SK-N-SH treated with all-trans-retinoic acid at 6 μM for 48 hours (cell line): ENCODE measurements at regions not wholly inside any gene's neighbourhood (a gene's known extent, or its start where the extent isn't known, plus 50 kb on each side); places are given as distances from the start of the nearest gene placed in this dataset.

Experiments used
- ATAC-seq: fragments of 200-7000 bp; cut with Tn5 transposase; 3 replicates; pipeline ENCODE4 v1.9.1; 2020; ENCODE audit warnings: mild to moderate bottlenecking, moderate library complexity
- ARNTL ChIP-seq: fragments of 450-650 bp; formaldehyde crosslinking; IDR thresholded peaks from 2 replicates; pipeline ENCODE4 v1.5.0; 2020; ENCODE audit warnings: low read depth, mild to moderate bottlenecking, moderate library complexity, borderline replicate concordance
- BACH2 ChIP-seq: fragments of 250-450 bp; sonication (Bioruptor Pico); IDR thresholded peaks from 2 replicates; pipeline ENCODE4 v1.9.0; 2021; ENCODE audit warnings: mild to moderate bottlenecking, borderline replicate concordance
- CREB5 ChIP-seq: fragments of 250-450 bp; sonication (Bioruptor Pico); IDR thresholded peaks from 2 replicates; pipeline ENCODE4 v1.5.1; 2020; ENCODE audit warnings: low read depth, mild to moderate bottlenecking, moderate library complexity
- CSDC2 ChIP-seq: fragments of 250-450 bp; sonication (Bioruptor Pico); IDR thresholded peaks from 2 replicates; pipeline ENCODE4 v1.5.0; 2020; ENCODE audit warnings: mild to moderate bottlenecking, moderate library complexity
- ESRRG ChIP-seq: fragments of 250-450 bp; sonication (Bioruptor Pico); IDR thresholded peaks from 2 replicates; pipeline ENCODE4 v1.6.1; 2021; ENCODE audit warnings: mild to moderate bottlenecking
- GLIS3 ChIP-seq: fragments of 250-450 bp; sonication (Bioruptor Pico); IDR thresholded peaks from 2 replicates; pipeline ENCODE4 v1.5.0; 2020; ENCODE audit warnings: mild to moderate bottlenecking, moderate library complexity
- ISL1 ChIP-seq: fragments of 250-450 bp; sonication (Bioruptor Pico); IDR thresholded peaks from 2 replicates; pipeline ENCODE4 v2.1.2; 2022; ENCODE audit warnings: mild to moderate bottlenecking, moderate library complexity
- OSR1 ChIP-seq: fragments of 250-450 bp; sonication (Bioruptor Pico); IDR thresholded peaks from 2 replicates; pipeline ENCODE4 v1.8.0; 2022; ENCODE audit warnings: moderate library complexity, mild to moderate bottlenecking, inconsistent platforms
- PATZ1 ChIP-seq: fragments of 250-450 bp; sonication (Bioruptor Pico); IDR thresholded peaks from 2 replicates; pipeline ENCODE4 v1.8.0; 2020; ENCODE audit warnings: mild to moderate bottlenecking, moderate library complexity, borderline replicate concordance
- POU6F1 ChIP-seq: fragments of 250-450 bp; sonication (Bioruptor Pico); IDR thresholded peaks from 2 replicates; pipeline ENCODE4 v1.8.0; 2021; ENCODE audit warnings: low read depth, mild to moderate bottlenecking, moderate library complexity, borderline replicate concordance
- PPARA ChIP-seq: fragments of 250-450 bp; sonication (Bioruptor Pico); IDR thresholded peaks from 2 replicates; pipeline ENCODE4 v1.5.0; 2020; ENCODE audit warnings: mild to moderate bottlenecking, borderline replicate concordance
- RARB ChIP-seq: fragments of 250-450 bp; sonication (Bioruptor Pico); IDR thresholded peaks from 2 replicates; pipeline ENCODE4 v1.8.0; 2021; ENCODE audit warnings: mild to moderate bottlenecking, moderate library complexity
- SNAI2 ChIP-seq: fragments of 250-450 bp; sonication (Bioruptor Pico); IDR thresholded peaks from 2 replicates; pipeline ENCODE4 v1.5.0; 2020; ENCODE audit warnings: mild to moderate bottlenecking, moderate library complexity
- TCF4 ChIP-seq: fragments of 250-450 bp; sonication (Bioruptor Pico); IDR thresholded peaks from 2 replicates; pipeline ENCODE4 v1.8.0; 2021; ENCODE audit warnings: mild to moderate bottlenecking, moderate library complexity, borderline replicate concordance
- TOX ChIP-seq: fragments of 250-450 bp; sonication (Bioruptor Pico); IDR thresholded peaks from 2 replicates; pipeline ENCODE4 v1.8.0; 2021; ENCODE audit warnings: mild to moderate bottlenecking, moderate library complexity, borderline replicate concordance
- TSHZ2 ChIP-seq: fragments of 250-450 bp; sonication (Bioruptor Pico); IDR thresholded peaks from 2 replicates; pipeline ENCODE4 v1.5.0; 2020; ENCODE audit warnings: mild to moderate bottlenecking, moderate library complexity
- ZC3H10 ChIP-seq: fragments of 250-450 bp; sonication (Bioruptor Pico); IDR thresholded peaks from 2 replicates; pipeline ENCODE4 v1.5.1; 2021; ENCODE audit warnings: mild to moderate bottlenecking, moderate library complexity
- ZFP3 ChIP-seq: fragments of 250-450 bp; sonication (Bioruptor Pico); IDR thresholded peaks from 2 replicates; pipeline ENCODE4 v1.5.0; 2020; ENCODE audit warnings: mild to moderate bottlenecking, moderate library complexity
- ZFP30 ChIP-seq: fragments of 450-650 bp; formaldehyde crosslinking; IDR thresholded peaks from 2 replicates; pipeline ENCODE4 v1.5.0; 2022; ENCODE audit warnings: mild to moderate bottlenecking, moderate library complexity
- ZNF565 ChIP-seq: fragments of 450-650 bp; formaldehyde crosslinking; conservative IDR thresholded peaks from 2 replicates; pipeline ENCODE4 v1.5.0; 2020; ENCODE audit warnings: low read depth, mild to moderate bottlenecking, moderate library complexity
- ZNF70 ChIP-seq: fragments of 450-650 bp; formaldehyde crosslinking; IDR thresholded peaks from 2 replicates; pipeline ENCODE4 v1.5.0; 2020; ENCODE audit warnings: mild to moderate bottlenecking, moderate library complexity
- ZNF8 ChIP-seq: fragments of 450-650 bp; formaldehyde crosslinking; IDR thresholded peaks from 2 replicates; pipeline ENCODE4 v1.5.0; 2020; ENCODE audit warnings: mild to moderate bottlenecking, moderate library complexity

- TF ChIP-seq CSDC2 (CRISPR knock-in tag), result no peak
- no peak for TF ChIP-seq TSHZ2 (CRISPR knock-in tag)
- TF ChIP-seq POU6F1 (CRISPR knock-in tag), result no peak
- no peak for ATAC-seq
Measured at GRCh38 chr6:84353459-84354423, 126.3 kb upstream of the CEP162 start.

- TF ChIP-seq ARNTL (CRISPR knock-in tag) (no peak), TOX (CRISPR knock-in tag) (no peak), ZFP3 (no peak), ESRRG (CRISPR knock-in tag) (no peak), POU6F1 (CRISPR knock-in tag) (no peak), PPARA (CRISPR knock-in tag) (no peak), BACH2 (CRISPR knock-in tag) (no peak), TCF4 (CRISPR knock-in tag) (no peak), GLIS3 (CRISPR knock-in tag) (no peak), CREB5 (CRISPR knock-in tag) (no peak), TSHZ2 (CRISPR knock-in tag) (no peak), ISL1 (CRISPR knock-in tag) (no peak), ZC3H10 (no peak), SNAI2 (CRISPR knock-in tag) (no peak), RARB (CRISPR knock-in tag) (no peak), ZNF70 (CRISPR knock-in tag) (no peak), CSDC2 (CRISPR knock-in tag) (no peak), ZNF565 (CRISPR knock-in tag) (no peak)
- no peak for ATAC-seq
Measured at GRCh38 chr6:84350397-84350796, 123.0 kb upstream of the CEP162 start.

GRCh38 chr6:84349542-84349941 lies 122.1 kb upstream of the CEP162 start:
- ATAC-seq, result no peak
- TF ChIP-seq PATZ1 (CRISPR knock-in tag), result no peak
- no peak for TF ChIP-seq ZNF8 (CRISPR knock-in tag)
- no peak for TF ChIP-seq TCF4 (CRISPR knock-in tag)
- TF ChIP-seq SNAI2 (CRISPR knock-in tag), result no peak
- no peak for TF ChIP-seq POU6F1 (CRISPR knock-in tag)
- no peak for TF ChIP-seq TOX (CRISPR knock-in tag)
- TF ChIP-seq OSR1 (CRISPR knock-in tag), result no peak
- no peak for TF ChIP-seq ZFP30 (CRISPR knock-in tag)
- no peak for TF ChIP-seq ISL1 (CRISPR knock-in tag)
